Ammon's horn (tissue), 1 donor: ENCODE measurements at regions not wholly inside any gene's neighbourhood (a gene's known extent, or its start where the extent isn't known, plus 50 kb on each side); places are given as distances from the start of the nearest gene placed in this dataset.

ENCODE experiments used
- DNase-seq: peaks from one replicate; pipeline ENCODE4 v3.0.0-alpha.2; 2016; ENCODE audit warnings: low spot score

- DNase-seq, result no peak
Observed at GRCh38 chr9:78863531-78863930, 566.6 kb downstream of the PSAT1 start.

GRCh38 chr9:78865737-78866136 is 568.8 kb downstream of the PSAT1 start:
- no peak for DNase-seq

- no peak for DNase-seq
Observed at GRCh38 chr9:78866207-78867132, 569.5 kb downstream of the PSAT1 start.

GRCh38 chr9:78871086-78871451 is 574.1 kb downstream of the PSAT1 start:
- DNase-seq, result no peak

GRCh38 chr9:78871452-78872331 is 574.8 kb downstream of the PSAT1 start:
- DNase-seq, result no peak

- no peak for DNase-seq
Observed at GRCh38 chr9:78874061-78874460, 577.1 kb downstream of the PSAT1 start.

- DNase-seq, result no peak
Observed at GRCh38 chr9:78879324-78880100, 582.6 kb downstream of the PSAT1 start.

GRCh38 chr9:78881295-78881694 is 584.4 kb downstream of the PSAT1 start:
- DNase-seq, result no peak

- no peak for DNase-seq
Observed at GRCh38 chr9:78882481-78882880, 585.6 kb downstream of the PSAT1 start.

GRCh38 chr9:78884611-78885150 is 587.8 kb downstream of the PSAT1 start:
- no peak for DNase-seq

GRCh38 chr9:78892182-78892581 is 595.3 kb downstream of the PSAT1 start:
- DNase-seq, result no peak

- DNase-seq, result no peak
Observed at GRCh38 chr9:78892769-78893168, 595.8 kb downstream of the PSAT1 start.

GRCh38 chr9:78893774-78894401 is 597.0 kb downstream of the PSAT1 start:
- DNase-seq, result no peak

- DNase-seq, result no peak
Observed at GRCh38 chr9:78896479-78896878, 599.6 kb downstream of the PSAT1 start.

GRCh38 chr9:78898234-78898633 is 601.3 kb downstream of the PSAT1 start:
- DNase-seq, result no peak

GRCh38 chr9:78899006-78899405 is 602.1 kb downstream of the PSAT1 start:
- no peak for DNase-seq

GRCh38 chr9:78900500-78900899 is 603.6 kb downstream of the PSAT1 start:
- DNase-seq, result no peak

- DNase-seq, result no peak
Observed at GRCh38 chr9:78902051-78902450, 605.1 kb downstream of the PSAT1 start.

- no peak for DNase-seq
Observed at GRCh38 chr9:78903581-78903980, 606.7 kb downstream of the PSAT1 start.

GRCh38 chr9:78904686-78905085 is 607.8 kb downstream of the PSAT1 start:
- no peak for DNase-seq

- DNase-seq, result no peak
Observed at GRCh38 chr9:78905387-78905786, 608.5 kb downstream of the PSAT1 start.
